Neural cell (in vitro differentiated cells): ENCODE measurements at regions not wholly inside any gene's neighbourhood (a gene's known extent, or its start where the extent isn't known, plus 50 kb on each side); places are given as distances from the start of the nearest gene placed in this dataset.
"Not testable (repeated sequence)": the region's sequence is repeated elsewhere in the genome, so short reads cannot be mapped to it uniquely, and the experiment has no call there.

Source experiments
- H2AFZ ChIP-seq: fragments of 200-600, 300-800 bp; sonication (generic), shearing (Covaris generic); 2 replicates; pipeline ENCODE4 v1.6.0; 2014; ENCODE audit warnings: low read depth, mild to moderate bottlenecking, antibody characterized with exemption, low read length, moderate library complexity
- H3F3A ChIP-seq: fragments of 200-600 bp; shearing (Covaris generic); 2 replicates; pipeline ENCODE4 v1.6.1; 2016; ENCODE audit warnings: mild to moderate bottlenecking, moderate library complexity, mixed read lengths, antibody characterized with exemption, low read length; ENCODE audit not compliant: insufficient read depth, poor library complexity, severe bottlenecking
- H3K27ac ChIP-seq: fragments of 200-600, 300-800 bp; sonication (generic), shearing (Covaris generic); 2 replicates; pipeline ENCODE4 v1.5.1; 2014; ENCODE audit warnings: mild to moderate bottlenecking, low read length, moderate library complexity
- H3K27me3 ChIP-seq: fragments of 300-800, 200-600 bp; sonication (generic), shearing (Covaris generic); 2 replicates; pipeline ENCODE4 v1.6.0; 2014; ENCODE audit warnings: mild to moderate bottlenecking, low read depth, low read length, moderate library complexity; ENCODE audit not compliant: insufficient read depth
- H3K36me3 ChIP-seq: fragments of 300-800, 200-600 bp; sonication (generic), shearing (Covaris generic); 2 replicates; pipeline ENCODE4 v1.5.1; 2014; ENCODE audit warnings: mild to moderate bottlenecking, antibody characterized with exemption, low read length, moderate library complexity; ENCODE audit not compliant: insufficient read depth
- H3K4me2 ChIP-seq: fragments of 300-800, 200-600 bp; sonication (generic), shearing (Covaris generic); 2 replicates; pipeline ENCODE4 v1.6.0; 2014; ENCODE audit warnings: mild to moderate bottlenecking, low read length
- H3K4me3 ChIP-seq: fragments of 300-800, 200-600 bp; sonication (generic), shearing (Covaris generic); 2 replicates; pipeline ENCODE4 v1.5.1; 2014; ENCODE audit warnings: mild to moderate bottlenecking, low read length, moderate library complexity
- H3K79me2 ChIP-seq: fragments of 200-600 bp; shearing (Covaris generic); replicated peaks from 2 replicates; pipeline ENCODE4 v1.6.0; 2014; ENCODE audit warnings: mild to moderate bottlenecking, low read length, moderate library complexity; ENCODE audit not compliant: insufficient read depth
- H3K9ac ChIP-seq: fragments of 300-800, 200-600 bp; sonication (generic), shearing (Covaris generic); 2 replicates; pipeline ENCODE4 v1.6.1; 2016; ENCODE audit warnings: mild to moderate bottlenecking, low read length, mixed read lengths
- H3K9me2 ChIP-seq: fragments of 200-600 bp; shearing (Covaris generic); 2 replicates; pipeline ENCODE4 v1.6.1; 2016; ENCODE audit warnings: mild to moderate bottlenecking, low read length, mixed read lengths; ENCODE audit not compliant: insufficient read depth
- H3K9me3 ChIP-seq: fragments of 200-600, 300-800 bp; sonication (generic), shearing (Covaris generic); 2 replicates; pipeline ENCODE4 v1.6.1; 2016; ENCODE audit warnings: mild to moderate bottlenecking, mixed run types, low read length, moderate library complexity, mixed read lengths
- H4K20me1 ChIP-seq: fragments of 200-600 bp; shearing (Covaris generic); 2 replicates; pipeline ENCODE4 v1.6.1; 2016; ENCODE audit warnings: mild to moderate bottlenecking, mixed run types; ENCODE audit not compliant: insufficient read depth

DNA sequence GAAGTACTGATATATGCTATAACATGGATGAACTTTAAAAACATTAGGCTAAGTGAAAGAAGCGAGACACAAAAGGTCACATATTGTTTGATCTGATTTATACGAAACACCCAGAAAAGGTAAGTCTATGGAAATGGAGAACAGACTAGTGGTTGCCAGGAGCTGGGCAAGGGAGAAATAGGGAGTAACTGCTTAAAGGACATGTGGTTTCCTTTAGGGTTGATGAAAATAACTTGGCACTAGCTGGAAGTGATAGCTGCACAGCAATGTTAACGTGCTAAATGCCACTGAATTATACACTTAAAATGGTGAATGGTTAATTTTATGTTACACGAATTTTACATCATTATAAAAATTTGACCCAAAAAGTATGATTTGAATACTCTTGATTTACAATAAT, 147.7 kb downstream of the SPATA31A1 start:
- not testable (repeated sequence) for H3K27ac ChIP-seq, H3K9ac ChIP-seq

DNA sequence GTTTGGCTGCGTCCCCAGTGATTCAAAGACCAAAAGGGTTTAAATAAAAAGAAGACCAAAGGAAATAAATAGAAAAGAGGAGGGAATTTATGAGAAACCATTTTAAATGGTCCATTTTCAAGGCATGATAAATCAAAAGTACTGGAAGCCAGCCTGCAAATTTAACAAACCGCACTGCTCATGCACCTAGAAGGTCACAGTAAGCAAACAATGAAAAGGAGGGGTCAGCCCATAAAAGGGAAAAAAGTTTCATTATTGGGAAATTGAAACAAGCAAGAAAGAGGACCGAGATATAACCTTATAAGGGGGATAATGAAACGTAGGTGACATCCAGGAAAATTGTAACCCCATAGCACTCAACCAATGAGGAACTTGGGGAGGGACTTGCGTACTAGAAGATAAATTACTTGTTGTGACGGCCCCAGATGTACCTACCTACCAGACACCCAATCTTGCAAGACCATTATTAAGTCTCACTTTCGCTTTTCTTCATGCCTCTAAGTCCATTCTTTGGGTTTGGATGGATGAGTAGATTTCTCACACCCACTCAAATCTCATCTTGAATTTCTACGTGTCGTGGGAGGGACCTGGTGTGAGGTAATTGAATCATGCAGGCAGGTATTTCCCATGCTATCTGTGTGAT, 172.0 kb downstream of the SPATA31A1 start:
- H3K9me3 ChIP-seq, H3F3A ChIP-seq, H2AFZ ChIP-seq, H3K36me3 ChIP-seq, H3K27ac ChIP-seq, H4K20me1 ChIP-seq, H3K4me3 ChIP-seq, H3K4me2 ChIP-seq, H3K27me3 ChIP-seq, H3K9ac ChIP-seq, H3K79me2 ChIP-seq, H3K9me2 ChIP-seq: not testable (repeated sequence)

More for the DNA sequence above, 147.7 kb downstream of the SPATA31A1 start:
- H3K4me2 ChIP-seq, H3K9me3 ChIP-seq, H3F3A ChIP-seq, H2AFZ ChIP-seq, H4K20me1 ChIP-seq, H3K9me2 ChIP-seq, H3K36me3 ChIP-seq, H3K27me3 ChIP-seq, H3K4me3 ChIP-seq, H3K79me2 ChIP-seq: not testable (repeated sequence)

GRCh38 chr9:39532597-39532996, 177.1 kb downstream of the SPATA31A1 start:
- not testable (repeated sequence) for H2AFZ ChIP-seq, H3K9ac ChIP-seq, H3K9me2 ChIP-seq, H3K9me3 ChIP-seq, H3K27me3 ChIP-seq, H4K20me1 ChIP-seq, H3K36me3 ChIP-seq, H3K27ac ChIP-seq, H3K4me2 ChIP-seq, H3K79me2 ChIP-seq, H3F3A ChIP-seq, H3K4me3 ChIP-seq

DNA sequence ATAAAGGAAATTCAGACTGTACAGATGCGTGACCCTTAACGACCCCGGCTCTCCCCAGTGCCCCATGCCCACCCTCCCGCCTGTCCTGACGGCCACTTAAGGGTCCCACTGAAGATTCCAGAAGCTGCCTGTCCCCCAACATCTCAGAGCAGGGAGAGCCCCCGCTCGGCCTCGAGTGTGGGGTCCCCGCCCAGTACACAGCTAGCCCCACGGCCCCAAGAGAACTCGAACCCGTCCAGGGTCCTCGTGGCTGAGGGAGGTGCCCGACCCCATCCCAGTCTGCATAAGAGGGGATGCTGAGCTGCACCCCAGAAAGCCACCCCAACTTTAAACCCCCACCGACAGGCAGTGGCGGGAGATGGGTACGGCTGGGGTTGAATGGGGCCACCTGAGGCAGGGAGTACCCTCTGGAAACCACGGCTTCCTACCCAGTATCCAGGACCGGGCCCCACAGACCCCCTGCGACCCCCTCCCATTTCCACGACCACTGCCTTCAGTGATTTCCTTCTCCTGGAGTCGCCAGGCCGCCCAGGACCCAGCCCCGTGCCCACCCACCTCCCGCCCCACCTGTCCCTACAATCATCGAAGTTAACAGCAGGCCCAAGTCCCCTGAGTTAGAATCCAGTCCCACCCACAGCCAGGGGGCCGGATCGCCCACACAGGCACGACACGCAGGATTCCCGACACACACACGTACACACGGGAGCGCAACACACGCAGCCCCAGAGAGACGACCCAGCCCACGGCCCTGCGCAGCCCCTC, 177.7 kb downstream of the SPATA31A1 start:
- H2AFZ ChIP-seq, H3K4me3 ChIP-seq, H4K20me1 ChIP-seq, H3F3A ChIP-seq, H3K79me2 ChIP-seq, H3K9me2 ChIP-seq, H3K4me2 ChIP-seq, H3K9me3 ChIP-seq, H3K9ac ChIP-seq, H3K36me3 ChIP-seq, H3K27ac ChIP-seq, H3K27me3 ChIP-seq: not testable (repeated sequence)

- H3K4me3 ChIP-seq, H2AFZ ChIP-seq, H3K4me2 ChIP-seq, H3K79me2 ChIP-seq, H3K9me3 ChIP-seq, H3K27me3 ChIP-seq, H4K20me1 ChIP-seq, H3K36me3 ChIP-seq, H3F3A ChIP-seq, H3K9ac ChIP-seq, H3K9me2 ChIP-seq, H3K27ac ChIP-seq: not testable (repeated sequence)
Measured at GRCh38 chr9:39533763-39534548, 178.5 kb downstream of the SPATA31A1 start.

DNA sequence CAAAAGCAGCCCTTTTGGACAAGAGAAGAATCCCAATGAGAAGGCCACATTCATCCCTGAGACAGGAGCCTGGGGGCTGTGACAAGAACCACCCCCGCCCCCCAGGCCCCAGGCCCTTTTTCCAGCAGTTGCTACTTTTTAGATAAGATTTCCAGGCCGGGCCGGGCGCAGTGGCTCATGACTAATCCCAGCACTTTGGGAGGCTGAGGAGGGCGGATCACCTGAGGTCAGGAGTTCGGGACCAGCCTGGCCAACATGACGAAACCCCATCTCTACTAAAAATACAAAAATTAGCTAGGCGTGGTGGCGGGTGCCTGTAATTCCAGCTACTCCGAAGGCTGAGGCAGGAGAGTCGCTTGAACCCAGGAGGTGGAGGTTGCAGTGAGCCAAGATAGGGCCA, 179.4 kb downstream of the SPATA31A1 start:
- not testable (repeated sequence) for H3K9ac ChIP-seq, H3F3A ChIP-seq, H3K27ac ChIP-seq, H3K9me3 ChIP-seq, H2AFZ ChIP-seq, H3K27me3 ChIP-seq, H3K9me2 ChIP-seq, H3K4me2 ChIP-seq, H3K4me3 ChIP-seq, H4K20me1 ChIP-seq, H3K36me3 ChIP-seq, H3K79me2 ChIP-seq

GRCh38 chr9:39542157-39542556, 186.7 kb downstream of the SPATA31A1 start:
- not testable (repeated sequence) for H3K9me3 ChIP-seq, H3K27ac ChIP-seq, H3K79me2 ChIP-seq, H3K4me2 ChIP-seq, H3F3A ChIP-seq, H3K4me3 ChIP-seq, H3K36me3 ChIP-seq, H2AFZ ChIP-seq, H4K20me1 ChIP-seq, H3K9me2 ChIP-seq, H3K27me3 ChIP-seq, H3K9ac ChIP-seq
